GM19351 (cell line): ENCODE measurements at regions not wholly inside any gene's neighbourhood (a gene's known extent, or its start where the extent isn't known, plus 50 kb on each side); places are given as distances from the start of the nearest gene placed in this dataset.
"Not testable (repeated sequence)": the region's sequence is repeated elsewhere in the genome, so short reads cannot be mapped to it uniquely, and the experiment has no call there.

Experiments
- ATAC-seq: cut with Tn5 transposase; IDR thresholded peaks from one replicate; pipeline ENCODE4 v1.9.1; 2021; ENCODE audit warnings: mild to moderate bottlenecking, moderate library complexity; ENCODE audit not compliant: unreplicated experiment

DNA sequence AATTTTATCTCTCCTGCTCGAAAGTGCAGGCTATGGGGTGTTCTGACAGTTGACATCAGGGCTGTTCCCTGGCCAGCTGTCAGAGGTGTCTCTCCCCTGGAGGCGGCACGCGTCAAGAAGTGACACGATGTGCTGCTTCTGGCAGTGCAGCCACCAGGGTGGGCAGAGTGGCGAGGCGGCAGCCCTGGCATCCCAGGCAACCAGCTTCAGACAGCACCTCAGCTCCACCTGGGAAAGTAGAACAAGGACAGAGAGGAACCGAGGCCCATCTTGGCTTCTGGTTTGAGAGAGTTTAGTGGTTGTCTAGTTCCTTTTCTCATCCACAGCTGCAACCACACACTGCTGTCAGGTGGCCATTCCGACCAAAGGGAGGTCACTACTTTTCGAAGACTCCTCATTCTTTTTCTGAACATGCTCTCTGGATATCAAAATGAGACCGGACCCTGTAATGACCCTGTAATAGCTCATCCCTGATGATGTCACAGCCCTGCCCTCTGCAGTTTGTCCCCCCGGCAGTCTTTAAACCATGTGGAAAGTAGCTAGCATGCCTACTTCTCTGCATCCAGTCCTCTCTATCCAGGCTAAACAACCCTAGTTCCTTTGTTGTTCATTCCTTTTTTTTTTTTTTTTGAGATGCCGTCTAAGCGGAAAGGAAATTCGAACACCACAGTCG lies 381.0 kb upstream of the NRP1 start:
- no peak for ATAC-seq

- no peak for ATAC-seq
These were observed 378.4 kb upstream of the NRP1 start for GRCh38 chr10:33712825-33713224.

DNA sequence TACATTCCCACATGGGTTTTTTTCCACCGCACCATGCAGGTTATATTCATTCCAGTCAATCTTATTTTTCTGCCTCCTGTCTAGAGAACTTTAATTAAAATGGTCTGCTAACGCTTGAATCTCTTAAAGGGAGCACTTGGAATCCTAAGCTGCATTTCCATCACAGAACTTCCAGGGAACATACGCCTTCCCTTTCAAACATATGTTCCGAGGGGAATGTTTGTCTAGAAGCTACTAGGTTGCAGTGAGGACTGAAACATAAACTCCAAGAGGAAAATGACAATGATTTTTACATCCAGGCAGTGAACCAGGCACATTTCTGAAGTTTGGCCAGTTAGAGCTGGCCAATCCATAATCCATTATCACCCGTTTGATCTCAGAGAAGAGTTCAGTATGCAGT lies 375.5 kb upstream of the NRP1 start:
- ATAC-seq, result no peak

DNA sequence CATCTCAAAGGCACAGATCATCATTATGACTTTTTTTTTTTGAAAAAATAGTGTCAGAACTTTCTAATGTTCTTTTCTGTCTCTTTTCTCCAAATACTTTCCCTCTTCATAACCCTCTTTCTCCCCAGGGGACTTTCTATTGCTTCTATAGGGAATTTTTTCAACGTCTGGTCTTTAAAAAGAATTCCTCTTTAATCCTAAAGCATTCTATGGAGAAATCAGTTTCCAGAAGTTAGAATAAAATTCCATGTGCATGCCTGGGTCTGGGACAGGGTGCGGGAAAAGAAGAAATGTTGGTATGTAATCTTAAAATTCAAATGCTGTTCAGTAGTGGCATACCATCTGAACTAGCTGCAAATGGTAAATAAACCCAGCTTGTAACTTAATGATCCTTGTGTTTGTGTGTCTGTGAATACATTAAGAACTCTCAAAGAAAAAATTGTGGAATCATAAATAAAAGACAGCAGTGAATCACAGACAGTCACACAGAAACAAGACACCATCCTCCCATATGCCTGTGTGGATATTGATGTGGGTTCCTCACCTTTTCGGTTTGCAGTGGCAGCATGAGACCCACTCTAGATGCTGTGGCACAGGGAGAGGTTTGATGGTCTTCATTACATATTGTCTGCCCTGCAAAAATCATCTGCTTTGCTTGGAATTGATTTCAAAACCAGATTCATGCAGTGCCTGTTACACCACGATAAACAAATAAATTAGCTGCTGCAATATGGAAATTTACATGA lies 374.7 kb upstream of the NRP1 start:
- ATAC-seq, result no peak

DNA sequence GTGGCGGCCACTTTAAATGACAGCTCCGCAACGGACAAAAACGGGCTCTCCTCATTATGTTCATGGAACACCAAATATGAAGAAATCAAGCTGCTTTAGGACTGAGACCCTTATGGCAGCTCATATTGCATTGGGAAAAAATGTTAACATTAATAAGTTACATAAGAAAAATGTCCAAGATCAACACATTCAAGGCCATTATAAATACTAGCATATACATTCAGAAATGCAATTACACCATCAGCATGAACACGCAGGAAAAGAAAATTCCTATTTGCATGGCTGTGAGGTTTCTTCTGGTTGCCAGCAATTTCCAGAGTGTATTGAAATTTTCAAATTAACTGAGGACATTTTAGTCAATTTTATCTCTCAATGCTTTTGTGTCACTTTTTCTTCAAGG lies 374.1 kb upstream of the NRP1 start:
- no peak for ATAC-seq

DNA sequence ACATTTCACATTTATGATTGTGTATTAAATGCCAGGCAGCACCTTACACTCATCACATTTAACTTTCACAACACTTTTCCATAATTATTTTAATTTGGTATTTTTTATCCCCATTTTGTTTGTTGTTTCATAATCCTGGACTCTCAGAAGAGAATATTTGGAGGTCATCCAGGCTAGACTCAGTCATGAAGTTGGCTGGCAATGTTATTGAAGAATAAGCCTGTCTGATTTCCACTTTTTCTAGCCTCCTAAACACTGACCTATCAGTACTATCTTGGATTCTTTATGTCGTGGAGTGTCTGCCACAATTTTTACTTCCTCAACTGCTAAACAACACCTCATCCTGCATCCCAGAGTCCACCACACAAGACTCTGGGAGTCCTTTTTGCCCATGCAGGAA lies 372.3 kb upstream of the NRP1 start:
- ATAC-seq, result no peak

GRCh38 chr10:33706191-33706590 lies 371.7 kb upstream of the NRP1 start:
- ATAC-seq, result no peak

DNA sequence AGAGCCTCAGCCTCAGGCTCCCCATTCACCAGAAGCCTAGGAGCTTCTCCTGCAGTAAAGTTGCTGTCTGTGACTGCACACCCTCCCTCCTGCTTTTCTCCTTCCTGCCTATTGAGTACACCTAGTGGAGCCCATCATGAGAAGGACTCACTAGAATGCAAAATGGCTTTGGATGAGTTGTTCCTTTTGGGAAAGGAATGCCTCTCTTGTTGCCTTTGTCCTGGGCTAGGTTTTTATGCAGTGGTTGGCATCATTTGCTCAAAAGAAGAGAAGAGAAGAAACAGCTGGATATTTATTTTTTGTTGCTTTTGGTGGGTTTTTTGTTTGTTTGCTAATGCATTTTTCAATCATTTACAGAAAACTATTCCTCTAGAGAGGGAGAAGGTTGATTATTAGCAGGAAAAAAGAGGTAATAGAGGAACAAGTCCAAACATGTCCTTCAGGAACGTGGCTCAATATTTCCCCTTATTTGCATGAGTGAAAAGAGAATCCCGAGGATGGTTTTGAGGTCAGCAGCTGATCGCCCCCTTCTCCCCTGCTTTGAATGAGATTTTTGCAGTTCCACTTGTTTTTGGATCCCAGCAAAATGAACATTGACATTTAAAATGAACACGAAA lies 369.9 kb upstream of the NRP1 start:
- ATAC-seq, result no peak

GRCh38 chr10:33703501-33704213 lies 369.2 kb upstream of the NRP1 start:
- no peak for ATAC-seq

DNA sequence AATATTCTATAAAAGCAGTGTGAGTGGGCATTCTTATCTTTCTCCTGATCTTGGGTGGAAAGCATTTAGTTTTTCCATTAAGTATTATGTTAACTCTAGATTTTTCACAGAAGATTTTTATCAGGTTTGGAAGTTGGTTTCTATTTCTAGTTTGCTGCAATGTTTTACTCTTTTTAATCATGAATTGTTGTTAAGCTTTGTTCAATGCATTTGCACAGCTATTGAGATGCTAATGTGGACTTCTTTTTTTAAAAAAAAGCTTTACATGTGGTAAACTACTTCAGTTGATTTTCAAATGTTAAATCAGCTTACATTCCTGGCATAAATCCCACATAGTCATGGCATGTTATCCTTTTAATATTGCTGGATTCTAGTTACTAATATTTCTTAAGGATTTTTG lies 363.6 kb upstream of the NRP1 start:
- no peak for ATAC-seq

DNA sequence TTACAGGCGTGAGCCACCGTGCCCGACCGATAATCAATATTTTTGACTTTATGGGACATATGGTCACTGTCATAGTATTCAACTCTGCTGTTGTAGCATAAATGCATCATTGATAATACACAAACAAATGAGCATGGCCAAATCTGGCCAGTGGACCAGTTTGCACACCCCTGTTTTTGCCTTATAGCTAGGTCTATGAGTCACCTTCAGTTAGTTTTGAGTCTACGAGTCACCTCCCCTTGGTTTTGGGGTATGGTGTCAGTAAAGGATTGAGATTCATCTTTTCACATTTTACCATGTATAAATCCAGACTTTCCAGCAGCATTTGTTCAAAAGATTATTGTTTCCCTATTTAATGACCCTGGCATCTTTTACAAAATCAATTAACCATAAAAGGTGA lies 362.5 kb upstream of the NRP1 start:
- no peak for ATAC-seq

DNA sequence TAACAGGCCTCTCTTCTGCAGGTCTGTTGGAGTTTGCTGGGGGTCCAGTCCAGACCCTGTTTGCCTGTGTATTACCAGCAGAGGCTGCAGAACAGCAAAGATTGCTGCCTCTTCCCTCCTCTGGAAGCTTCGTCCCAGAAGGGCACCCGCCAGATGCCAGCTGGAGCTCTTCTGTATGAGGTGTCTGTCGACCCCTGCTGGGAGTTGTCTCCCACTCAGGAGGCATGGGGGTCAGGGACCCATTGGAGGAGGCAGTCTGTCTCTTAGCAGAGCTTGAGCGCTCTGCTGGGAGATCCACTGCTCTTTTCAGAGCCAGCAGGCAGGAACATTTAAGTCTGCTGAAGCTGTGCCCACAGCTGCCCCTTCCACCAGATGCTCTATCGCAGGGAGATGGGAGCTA lies 361.1 kb upstream of the NRP1 start:
- no peak for ATAC-seq

- ATAC-seq, result not testable (repeated sequence)
These were observed 356.1 kb upstream of the NRP1 start for GRCh38 chr10:33690536-33690935.

DNA sequence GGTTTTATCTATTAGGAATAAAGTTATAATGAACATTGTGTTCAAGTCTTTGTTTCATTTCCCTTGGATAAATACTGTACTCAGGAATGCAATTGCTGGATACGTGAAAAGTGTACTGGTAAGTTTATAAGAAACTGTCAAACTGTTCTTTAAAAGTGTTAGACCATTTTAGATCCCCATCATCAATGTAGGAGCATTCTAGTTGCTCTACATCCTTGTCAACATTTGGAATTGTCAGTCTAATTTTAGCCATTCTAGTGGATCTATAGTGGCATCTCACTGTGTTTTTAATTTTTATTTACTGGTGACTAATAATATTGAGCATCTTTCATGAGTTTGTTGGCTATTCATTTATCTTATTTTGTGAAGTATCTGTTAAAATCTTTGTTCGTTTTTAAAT lies 354.0 kb upstream of the NRP1 start:
- no peak for ATAC-seq

DNA sequence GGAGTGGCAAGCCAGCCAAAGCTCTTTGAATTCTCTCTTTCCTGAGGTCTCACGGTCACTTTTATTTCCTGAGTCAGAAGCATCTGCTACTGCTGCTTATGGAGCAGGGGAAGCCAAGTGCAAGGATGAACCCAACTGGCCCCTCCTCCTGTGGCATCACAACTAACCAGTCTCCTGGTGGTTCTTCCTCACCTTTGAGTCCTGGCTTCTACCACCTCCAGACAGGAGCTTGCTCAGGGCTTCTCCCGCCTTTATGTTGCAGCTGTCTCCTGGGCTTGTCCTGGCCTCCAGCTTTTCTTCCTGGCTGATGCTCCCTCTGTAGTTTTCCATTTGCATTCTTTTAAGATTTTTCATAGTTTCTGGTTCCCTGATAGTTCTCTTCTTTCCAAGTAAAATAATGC lies 349.7 kb upstream of the NRP1 start:
- ATAC-seq, result no peak

DNA sequence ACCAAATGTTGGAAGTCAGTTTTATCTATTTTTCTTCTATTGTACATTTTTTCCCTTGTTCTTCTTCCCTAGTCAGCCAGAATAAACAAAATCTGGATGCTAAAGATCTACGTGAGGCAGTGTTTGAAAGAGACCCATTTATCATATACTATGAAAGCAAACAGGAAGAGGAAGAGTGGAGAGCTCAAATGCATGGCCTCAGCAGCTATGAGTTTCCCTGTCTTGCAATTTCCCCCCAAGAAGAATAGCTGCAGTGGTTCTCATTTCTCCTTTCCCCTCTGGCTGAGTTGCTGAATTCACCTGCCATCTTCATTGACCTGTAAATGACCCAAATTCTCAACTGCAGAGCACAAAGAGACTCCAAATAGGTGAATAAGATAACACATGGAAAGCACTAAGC lies 347.1 kb upstream of the NRP1 start:
- ATAC-seq, result no peak

GRCh38 chr10:33680036-33680435 lies 345.6 kb upstream of the NRP1 start:
- no peak for ATAC-seq

- ATAC-seq, result no peak
These were observed 342.3 kb upstream of the NRP1 start for GRCh38 chr10:33676606-33677339.

- ATAC-seq, result no peak
These were observed 340.6 kb upstream of the NRP1 start for GRCh38 chr10:33674986-33675599.

DNA sequence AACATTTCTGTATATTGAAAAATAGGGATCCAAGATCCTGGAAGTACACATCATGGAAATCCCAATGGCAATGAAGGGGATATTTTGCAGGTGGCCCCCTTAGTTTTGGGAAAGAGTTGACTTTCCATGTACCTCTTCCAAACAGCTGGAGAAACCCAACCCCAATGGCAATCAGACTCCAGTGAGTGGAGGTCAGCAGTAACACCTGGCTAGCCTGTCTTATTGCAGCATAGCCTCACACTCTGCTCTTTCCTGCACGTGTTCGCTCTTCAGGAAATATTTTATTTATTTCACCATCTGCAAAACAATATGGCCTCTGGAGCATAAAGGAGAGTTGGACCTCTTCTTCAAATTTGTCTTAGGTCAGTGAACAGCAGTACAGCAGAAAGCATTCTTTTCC lies 340.0 kb upstream of the NRP1 start:
- no peak for ATAC-seq
